Activated B cell treated with CpG ODN at 0.5 μM for 24 hours (primary cell): ENCODE measurements at regions not wholly inside any gene's neighbourhood (a gene's known extent, or its start where the extent isn't known, plus 50 kb on each side); places are given as distances from the start of the nearest gene placed in this dataset.

Experiments used
- ATAC-seq: fragments of 200-7000 bp; cut with Tn5 transposase; one replicate; pipeline ENCODE4 v1.10.0; 2021; ENCODE audit warnings: low read depth, mild to moderate bottlenecking, moderate library complexity
- CTCF ChIA-PET: fragments of 350-600 bp; sonication (Branson Sonifier 250); formaldehyde crosslinking; loops from one replicate; lab custom pipeline; 2021; ENCODE audit warnings: antibody characterized with exemption; lab: Charles Lee
- POLR2A ChIA-PET: fragments of 350-600 bp; sonication (Branson Sonifier 250); formaldehyde crosslinking; loops from one replicate; lab custom pipeline; 2021; ENCODE audit warnings: antibody characterized with exemption; lab: Charles Lee
- DNase-seq: peaks from one replicate; pipeline ENCODE4 v3.0.0; 2022
- H3K27ac Mint-ChIP-seq: one replicate; pipeline ENCODE4 v1.8.0; 2020; ENCODE audit warnings: mixed read lengths
- H3K27me3 Mint-ChIP-seq: one replicate; pipeline ENCODE4 v1.8.0; 2021; ENCODE audit warnings: mixed read lengths
- H3K36me3 Mint-ChIP-seq: one replicate; pipeline ENCODE4 v1.8.0; 2021; ENCODE audit warnings: low read depth, mixed read lengths
- H3K4me1 Mint-ChIP-seq: one replicate; pipeline ENCODE4 v1.8.0; 2021; ENCODE audit warnings: mixed read lengths
- H3K4me3 Mint-ChIP-seq: one replicate; pipeline ENCODE4 v1.8.0; 2020; ENCODE audit warnings: mild to moderate bottlenecking, mixed read lengths
- H3K9me3 Mint-ChIP-seq: one replicate; pipeline ENCODE4 v1.8.0; 2020; ENCODE audit warnings: mixed read lengths
- CTCF ChIP-seq: fragments of 200-600 bp; IDR thresholded peaks from one replicate; pipeline ENCODE4 v1.8.0; 2022; ENCODE audit warnings: antibody characterized with exemption, mild to moderate bottlenecking
- intact Hi-C: fragments of 100-400 bp; cut with micrococcal nuclease; formaldehyde crosslinking; loops from one replicate; pipeline ENCODE4 v1.15.1; 2024

DNA sequence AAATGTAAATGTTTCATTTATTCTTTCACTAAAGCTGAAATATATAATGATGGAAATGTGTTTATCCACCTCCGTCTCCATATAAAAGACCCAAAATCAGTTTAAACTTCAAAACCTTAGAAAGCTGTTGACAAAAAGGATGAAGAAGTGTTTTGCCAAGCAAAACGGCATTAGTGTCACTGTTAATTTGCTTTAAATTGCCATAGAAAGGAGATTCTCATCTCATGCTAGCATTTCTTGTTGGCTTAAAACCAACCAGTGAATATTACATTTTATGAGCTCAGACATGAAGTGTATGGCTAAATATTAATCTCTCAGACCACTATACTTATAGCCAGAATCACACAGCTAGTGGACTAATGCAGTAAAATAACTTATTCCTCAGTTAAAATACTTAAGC is 398.8 kb downstream of the KIF2B start:
- ChIA-PET CTCF (no interaction called here), POLR2A (no interaction called here)
- Mint-ChIP-seq H3K9me3 (no peaks in the 10 kb centered on the region), H3K27ac (no peak overlapping the region), H3K36me3 (no peaks in the 10 kb centered on the region), H3K4me1 (no peaks in the 10 kb centered on the region), H3K27me3 (no peaks in the 10 kb centered on the region), H3K4me3 (no peak overlapping the region)
- intact Hi-C loops = no loop called here
- DNase-seq = no peak
- ATAC-seq = no peak
- TF ChIP-seq CTCF = no peak

GRCh38 chr17:54235571-54235970 is 412.8 kb downstream of the KIF2B start:
- ATAC-seq (no peak), DNase-seq (no peak)
- TF ChIP-seq CTCF = no peak
- no peaks in the 10 kb centered on the region for H3K36me3 Mint-ChIP-seq
- H3K4me3 Mint-ChIP-seq = no peak overlapping the region
- intact Hi-C loops = no loop called here
- no peak overlapping the region for H3K27ac Mint-ChIP-seq
- no peaks in the 10 kb centered on the region for H3K4me1 Mint-ChIP-seq
- H3K9me3 Mint-ChIP-seq = peaks cover 5% of the 10 kb centered on the region
- H3K27me3 Mint-ChIP-seq = no peaks in the 10 kb centered on the region
- POLR2A ChIA-PET = no interaction called here
- CTCF ChIA-PET = no interaction called here

DNA sequence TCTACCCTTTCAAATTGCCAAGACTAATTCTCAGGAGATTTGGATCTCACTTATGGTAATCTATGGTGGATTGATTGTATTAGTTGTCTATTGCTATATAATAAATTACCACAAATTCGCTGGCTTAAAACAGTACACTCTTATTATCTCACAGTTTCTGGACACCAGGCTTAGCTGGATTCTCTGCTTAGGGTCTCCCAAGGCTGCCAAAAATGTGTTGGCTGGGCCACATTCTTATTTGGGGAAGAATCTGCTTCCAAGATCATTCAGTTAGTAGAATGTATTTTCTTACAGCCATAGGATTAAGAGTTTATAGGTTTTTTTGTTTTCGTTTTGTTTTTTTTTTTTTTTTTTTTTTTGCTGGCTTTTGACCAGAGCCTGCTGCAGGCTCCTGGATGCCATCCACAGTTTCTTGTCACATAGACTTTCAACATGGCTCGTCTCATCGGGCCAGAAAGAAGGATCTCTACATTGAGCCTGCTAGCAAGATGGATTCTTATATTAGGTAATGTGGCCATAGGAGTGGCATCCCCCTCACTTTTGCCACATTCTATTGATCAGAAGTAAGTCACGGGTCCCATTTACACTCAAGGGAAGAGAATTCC is 415.3 kb downstream of the KIF2B start:
- DNase-seq (no peak), ATAC-seq (no peak)
- intact Hi-C loops = no loop called here
- Mint-ChIP-seq H3K27me3 (no peaks in the 10 kb centered on the region), H3K9me3 (peaks cover 2% of the 10 kb centered on the region), H3K36me3 (no peaks in the 10 kb centered on the region), H3K27ac (no peak overlapping the region), H3K4me3 (no peak overlapping the region), H3K4me1 (no peaks in the 10 kb centered on the region)
- TF ChIP-seq CTCF = no peak
- POLR2A ChIA-PET = no interaction called here
- CTCF ChIA-PET = no interaction called here

DNA sequence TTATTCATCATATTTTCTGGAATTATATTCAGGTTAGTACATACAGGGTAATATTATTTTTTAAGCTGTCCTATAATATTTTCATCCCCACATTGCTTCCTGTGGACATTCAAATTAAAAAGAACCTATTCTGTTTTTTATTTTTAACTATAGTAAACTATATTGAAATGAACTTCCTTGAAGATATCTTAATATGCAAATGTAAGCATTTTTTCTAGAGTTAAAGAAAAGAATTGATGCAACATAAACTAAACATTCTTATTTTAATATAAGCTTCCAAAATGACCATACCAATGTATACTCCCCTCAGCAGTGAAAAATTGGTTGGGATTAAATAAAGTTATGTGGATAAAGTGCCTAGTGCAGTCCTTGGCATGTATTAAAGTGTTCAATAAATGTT is 416.6 kb downstream of the KIF2B start:
- H3K4me1 Mint-ChIP-seq = no peaks in the 10 kb centered on the region
- TF ChIP-seq CTCF = no peak
- peaks cover 6% of the 10 kb centered on the region for H3K9me3 Mint-ChIP-seq
- ATAC-seq (no peak), DNase-seq (no peak)
- no peaks in the 10 kb centered on the region for H3K36me3 Mint-ChIP-seq
- intact Hi-C loops = no loop called here
- H3K27ac Mint-ChIP-seq = no peak overlapping the region
- ChIA-PET CTCF (no interaction called here), POLR2A (no interaction called here)
- H3K27me3 Mint-ChIP-seq = no peaks in the 10 kb centered on the region
- no peak overlapping the region for H3K4me3 Mint-ChIP-seq

DNA sequence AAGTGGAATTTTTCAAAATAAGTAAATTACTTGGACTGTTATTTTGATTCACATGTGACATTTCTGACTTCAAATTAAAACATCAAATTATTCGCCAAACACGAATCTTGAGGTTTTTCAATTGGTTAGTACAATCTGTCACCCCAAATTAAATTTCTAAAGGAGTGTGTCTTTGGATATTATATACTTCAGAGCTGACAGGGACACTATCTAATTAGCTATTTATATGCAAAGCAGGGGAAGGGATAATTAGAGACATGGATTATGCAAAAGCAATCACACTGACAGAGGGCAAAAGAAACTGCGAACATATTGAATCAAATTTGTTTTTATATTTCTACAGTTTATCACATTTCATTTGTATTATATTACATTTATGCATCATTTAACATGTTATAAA is 433.0 kb downstream of the KIF2B start:
- intact Hi-C loops = no loop called here
- ATAC-seq (no peak), DNase-seq (no peak)
- Mint-ChIP-seq H3K4me1 (no peaks in the 10 kb centered on the region), H3K4me3 (no peak overlapping the region), H3K27me3 (no peaks in the 10 kb centered on the region), H3K9me3 (peaks cover 2% of the 10 kb centered on the region), H3K36me3 (no peaks in the 10 kb centered on the region), H3K27ac (no peak overlapping the region)
- no peak for TF ChIP-seq CTCF
- CTCF ChIA-PET = no interaction called here
- POLR2A ChIA-PET = no interaction called here
